ENCODE measurements at regions not wholly inside any gene's neighbourhood (a gene's known extent, or its start where the extent isn't known, plus 50 kb on each side); places are given as distances from the start of the nearest gene placed in this dataset.

DNA sequence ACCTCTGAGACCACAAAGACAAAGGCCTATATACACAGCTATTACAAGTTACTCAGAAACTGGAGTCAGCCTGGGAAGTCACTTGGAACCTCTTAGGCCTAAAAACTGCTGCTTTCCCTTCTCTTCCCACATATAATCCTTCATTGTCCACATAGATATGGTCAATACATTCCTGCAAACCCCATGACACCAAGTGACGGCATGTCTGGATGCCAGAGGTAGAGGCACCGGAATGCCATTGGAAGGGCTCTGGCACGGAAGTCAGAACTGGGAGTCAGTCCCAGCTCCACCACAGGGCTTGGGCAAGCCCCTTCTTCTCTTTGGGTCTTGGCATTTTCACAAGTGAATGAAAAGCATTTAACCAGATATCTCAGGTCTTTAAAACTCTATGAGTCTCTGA lies 204.7 kb downstream of the MATN1 start:
- TF ChIP-seq CBX8 (IDR thresholded peaks at IDR 0.05) (no peak), POLR2A (IDR thresholded peaks at IDR 0.05; ENCODE audit: low read length) (no peak), CTCF (IDR thresholded peaks at IDR 0.05) (no peak), SMC3 (IDR thresholded peaks at IDR 0.05) (no peak), MAZ (IDR thresholded peaks at IDR 0.05; ENCODE audit: borderline replicate concordance, low read depth, low read length) (no peak), PBX3 (IDR thresholded peaks at IDR 0.05) (no peak), JUNB (IDR thresholded peaks at IDR 0.05) (no peak), EP300 (IDR thresholded peaks at IDR 0.05) (no peak), USF2 (IDR thresholded peaks at IDR 0.05) (no peak), ELK1 (IDR thresholded peaks at IDR 0.05; ENCODE audit: low read depth, low read length) (no peak), JUN (IDR thresholded peaks at IDR 0.05) (no peak), EHMT2 (IDR thresholded peaks at IDR 0.05; ENCODE audit: low read depth) (no peak)
- TF ChIP-seq, protein P1, sequence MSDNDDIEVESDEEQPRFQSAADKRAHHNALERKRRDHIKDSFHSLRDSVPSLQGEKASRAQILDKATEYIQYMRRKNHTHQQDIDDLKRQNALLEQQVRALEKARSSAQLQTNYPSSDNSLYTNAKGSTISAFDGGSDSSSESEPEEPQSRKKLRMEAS (IDR thresholded peaks at IDR 0.05), result no peak
- TF ChIP-seq, protein P2, sequence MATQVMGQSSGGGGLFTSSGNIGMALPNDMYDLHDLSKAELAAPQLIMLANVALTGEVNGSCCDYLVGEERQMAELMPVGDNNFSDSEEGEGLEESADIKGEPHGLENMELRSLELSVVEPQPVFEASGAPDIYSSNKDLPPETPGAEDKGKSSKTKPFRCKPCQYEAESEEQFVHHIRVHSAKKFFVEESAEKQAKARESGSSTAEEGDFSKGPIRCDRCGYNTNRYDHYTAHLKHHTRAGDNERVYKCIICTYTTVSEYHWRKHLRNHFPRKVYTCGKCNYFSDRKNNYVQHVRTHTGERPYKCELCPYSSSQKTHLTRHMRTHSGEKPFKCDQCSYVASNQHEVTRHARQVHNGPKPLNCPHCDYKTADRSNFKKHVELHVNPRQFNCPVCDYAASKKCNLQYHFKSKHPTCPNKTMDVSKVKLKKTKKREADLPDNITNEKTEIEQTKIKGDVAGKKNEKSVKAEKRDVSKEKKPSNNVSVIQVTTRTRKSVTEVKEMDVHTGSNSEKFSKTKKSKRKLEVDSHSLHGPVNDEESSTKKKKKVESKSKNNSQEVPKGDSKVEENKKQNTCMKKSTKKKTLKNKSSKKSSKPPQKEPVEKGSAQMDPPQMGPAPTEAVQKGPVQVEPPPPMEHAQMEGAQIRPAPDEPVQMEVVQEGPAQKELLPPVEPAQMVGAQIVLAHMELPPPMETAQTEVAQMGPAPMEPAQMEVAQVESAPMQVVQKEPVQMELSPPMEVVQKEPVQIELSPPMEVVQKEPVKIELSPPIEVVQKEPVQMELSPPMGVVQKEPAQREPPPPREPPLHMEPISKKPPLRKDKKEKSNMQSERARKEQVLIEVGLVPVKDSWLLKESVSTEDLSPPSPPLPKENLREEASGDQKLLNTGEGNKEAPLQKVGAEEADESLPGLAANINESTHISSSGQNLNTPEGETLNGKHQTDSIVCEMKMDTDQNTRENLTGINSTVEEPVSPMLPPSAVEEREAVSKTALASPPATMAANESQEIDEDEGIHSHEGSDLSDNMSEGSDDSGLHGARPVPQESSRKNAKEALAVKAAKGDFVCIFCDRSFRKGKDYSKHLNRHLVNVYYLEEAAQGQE (IDR thresholded peaks at IDR 0.05), result no peak
